HEK293T (cell line): ENCODE measurements at regions not wholly inside any gene's neighbourhood (a gene's known extent, or its start where the extent isn't known, plus 50 kb on each side); places are given as distances from the start of the nearest gene placed in this dataset.

Experiments used
- CTCF ChIA-PET: fragments of 350-600 bp; formaldehyde crosslinking; extraction: SDS; loops from one replicate; lab custom pipeline; 2021; ENCODE audit warnings: antibody characterized with exemption, inconsistent platforms; lab: Yijun Ruan, JAX
- POLR2A ChIA-PET: fragments of 350-600 bp; formaldehyde crosslinking; extraction: SDS; loops from one replicate; lab custom pipeline; 2020; ENCODE audit warnings: antibody characterized with exemption, inconsistent platforms; lab: Yijun Ruan, JAX
- DNase-seq: peaks from one replicate; pipeline ENCODE4 v3.0.0; 2012; ENCODE audit warnings: mixed read lengths; ENCODE audit errors: extremely low spot score
- ARNT ChIP-seq: fragments of 450-650 bp; IDR thresholded peaks from 2 replicates; pipeline ENCODE4 v1.6.1; 2017; ENCODE audit warnings: mild to moderate bottlenecking
- BHLHE40 ChIP-seq: fragments of 450-650 bp; IDR thresholded peaks from 2 replicates; pipeline ENCODE4 v1.6.1; 2016; ENCODE audit warnings: mild to moderate bottlenecking, moderate library complexity, borderline replicate concordance
- CTBP1 ChIP-seq: fragments of 450-650 bp; IDR thresholded peaks from 2 replicates; pipeline ENCODE4 v1.6.1; 2016; ENCODE audit warnings: borderline replicate concordance
- ELF4 ChIP-seq: fragments of 450-650 bp; IDR thresholded peaks from 2 replicates; pipeline ENCODE4 v1.6.1; 2017; ENCODE audit warnings: antibody characterized with exemption
- FOXA1 ChIP-seq: fragments of 450-650 bp; IDR thresholded peaks from 2 replicates; pipeline ENCODE4 v1.6.1; 2016; ENCODE audit warnings: mild to moderate bottlenecking
- FOXK2 ChIP-seq: fragments of 450-650 bp; IDR thresholded peaks from 2 replicates; pipeline ENCODE4 v1.6.1; 2016; ENCODE audit warnings: mild to moderate bottlenecking
- FOXM1 ChIP-seq: fragments of 450-650 bp; IDR thresholded peaks from 2 replicates; pipeline ENCODE4 v1.6.1; 2017; ENCODE audit warnings: mild to moderate bottlenecking, borderline replicate concordance
- HDGF ChIP-seq: fragments of 450-650 bp; IDR thresholded peaks from 2 replicates; pipeline ENCODE4 v1.6.1; 2017; ENCODE audit warnings: antibody characterized with exemption, borderline replicate concordance
- L3MBTL2 ChIP-seq: fragments of 450-650 bp; conservative IDR thresholded peaks from 2 replicates; pipeline ENCODE4 v1.6.1; 2016; ENCODE audit warnings: mild to moderate bottlenecking
- LEF1 ChIP-seq: fragments of 450-650 bp; IDR thresholded peaks from 2 replicates; pipeline ENCODE4 v1.6.1; 2017; ENCODE audit warnings: mild to moderate bottlenecking, borderline replicate concordance
- NFRKB ChIP-seq: fragments of 450-650 bp; IDR thresholded peaks from 2 replicates; pipeline ENCODE4 v1.6.1; 2016; ENCODE audit warnings: mild to moderate bottlenecking, moderate library complexity
- PKNOX1 ChIP-seq: fragments of 450-650 bp; IDR thresholded peaks from 2 replicates; pipeline ENCODE4 v1.6.1; 2016
- SP1 ChIP-seq: fragments of 450-650 bp; IDR thresholded peaks from 2 replicates; pipeline ENCODE4 v1.6.1; 2017
- SUZ12 ChIP-seq: fragments of 450-650 bp; IDR thresholded peaks from 2 replicates; pipeline ENCODE4 v1.6.1; 2016; ENCODE audit warnings: mild to moderate bottlenecking
- TARDBP ChIP-seq: fragments of 450-650 bp; IDR thresholded peaks from 2 replicates; pipeline ENCODE4 v1.6.1; 2016
- ZNF384 ChIP-seq: fragments of 450-650 bp; IDR thresholded peaks from 2 replicates; pipeline ENCODE4 v1.6.1; 2016

GRCh38 chr6:90925726-90926125 lies 338.9 kb upstream of the MAP3K7 start:
- ChIA-PET CTCF (interaction anchor here (1.1 kb wide), 1 partner anchor 9 kb away, joined by 3 read pairs; no protein-coding TSS in a partner anchor), POLR2A (no interaction called here)
- TF ChIP-seq SP1 = no peak
- no peak for TF ChIP-seq SUZ12
- no peak for TF ChIP-seq HDGF
- DNase-seq = no peak

- POLR2A ChIA-PET = no interaction called here
- TF ChIP-seq PKNOX1 (no peak), FOXK2 (no peak), BHLHE40 (no peak), ELF4 (no peak), FOXM1 (no peak), FOXA1 (no peak), ZNF384 (no peak), CTBP1 (no peak), L3MBTL2 (no peak), SUZ12 (no peak), NFRKB (no peak)
- DNase-seq = no peak
- CTCF ChIA-PET = no interaction called here
Observed at GRCh38 chr6:90922325-90922724, 335.5 kb upstream of the MAP3K7 start.

DNA sequence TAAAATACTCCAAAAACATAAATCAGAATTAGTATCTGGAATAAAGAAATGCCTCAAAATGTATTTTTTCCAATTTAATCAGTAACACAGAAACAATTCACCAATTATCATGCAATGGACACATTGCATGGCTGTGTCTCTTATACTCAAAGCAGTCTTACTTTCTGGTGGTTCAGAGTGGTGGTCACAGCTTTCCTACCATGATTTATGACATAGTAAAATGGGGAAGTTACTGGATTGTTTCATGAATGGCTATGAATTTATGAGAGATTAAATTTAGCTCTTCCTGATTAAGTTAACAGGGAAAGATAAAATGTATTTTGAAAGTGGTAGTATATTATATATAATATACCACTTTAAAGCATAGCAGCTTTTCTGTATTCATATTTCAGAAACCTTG lies 331.5 kb upstream of the MAP3K7 start:
- POLR2A ChIA-PET = no interaction called here
- CTCF ChIA-PET = no interaction called here
- TF ChIP-seq PKNOX1 (no peak), SUZ12 (no peak), TARDBP (no peak), ARNT (no peak), FOXA1 (no peak), L3MBTL2 (no peak)
- DNase-seq = no peak

DNA sequence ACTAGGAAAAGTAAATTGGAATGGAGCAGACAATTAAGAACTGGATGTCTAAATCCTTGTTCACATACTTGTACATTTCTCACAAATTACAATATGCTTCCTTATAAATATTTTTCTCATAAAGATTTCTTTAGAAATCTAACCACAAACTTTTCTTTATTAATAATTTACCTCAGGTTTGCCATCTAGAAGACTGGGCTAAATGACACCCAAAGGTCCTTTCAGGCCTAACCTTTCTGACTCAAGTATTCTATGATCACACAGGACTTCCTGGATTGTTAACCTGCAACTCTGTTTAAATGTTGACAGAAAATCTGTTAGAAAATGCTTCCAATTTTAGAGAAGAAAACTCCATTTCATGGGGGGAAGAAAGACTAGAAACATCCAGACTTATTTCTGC lies 330.5 kb upstream of the MAP3K7 start:
- no peak for TF ChIP-seq ELF4
- TF ChIP-seq ZNF384 = no peak
- TF ChIP-seq BHLHE40 = no peak
- TF ChIP-seq ARNT = no peak
- TF ChIP-seq SP1 = no peak
- no peak for TF ChIP-seq CTBP1
- TF ChIP-seq PKNOX1 = no peak
- TF ChIP-seq L3MBTL2 = no peak
- TF ChIP-seq FOXM1 = no peak
- TF ChIP-seq SUZ12 = no peak
- TF ChIP-seq HDGF = no peak
- TF ChIP-seq NFRKB = no peak
- no peak for TF ChIP-seq FOXA1
- no peak for TF ChIP-seq LEF1
- TF ChIP-seq FOXK2 = no peak
- TF ChIP-seq TARDBP = no peak
- ChIA-PET POLR2A (no interaction called here), CTCF (no interaction called here)
- no peak for DNase-seq

DNA sequence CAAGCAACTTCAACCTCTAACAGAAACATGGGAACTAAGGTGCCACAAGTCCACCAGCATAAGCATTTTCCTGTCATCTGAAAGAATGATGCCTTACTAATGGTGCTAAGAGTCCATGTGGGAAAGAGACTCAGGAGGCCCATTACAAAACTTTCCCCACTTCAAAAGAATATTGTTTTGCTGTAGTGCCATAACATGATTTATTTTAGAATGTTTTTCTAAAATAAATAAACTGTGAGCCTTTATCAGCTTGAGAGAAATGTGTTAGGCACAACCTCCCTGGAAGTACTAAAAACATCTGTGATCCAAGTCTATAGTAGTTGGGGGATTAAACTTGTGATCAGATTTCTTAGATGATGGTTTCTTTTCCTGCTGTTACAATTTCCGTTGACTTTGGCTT lies 330.1 kb upstream of the MAP3K7 start:
- ChIA-PET POLR2A (no interaction called here), CTCF (no interaction called here)

DNA sequence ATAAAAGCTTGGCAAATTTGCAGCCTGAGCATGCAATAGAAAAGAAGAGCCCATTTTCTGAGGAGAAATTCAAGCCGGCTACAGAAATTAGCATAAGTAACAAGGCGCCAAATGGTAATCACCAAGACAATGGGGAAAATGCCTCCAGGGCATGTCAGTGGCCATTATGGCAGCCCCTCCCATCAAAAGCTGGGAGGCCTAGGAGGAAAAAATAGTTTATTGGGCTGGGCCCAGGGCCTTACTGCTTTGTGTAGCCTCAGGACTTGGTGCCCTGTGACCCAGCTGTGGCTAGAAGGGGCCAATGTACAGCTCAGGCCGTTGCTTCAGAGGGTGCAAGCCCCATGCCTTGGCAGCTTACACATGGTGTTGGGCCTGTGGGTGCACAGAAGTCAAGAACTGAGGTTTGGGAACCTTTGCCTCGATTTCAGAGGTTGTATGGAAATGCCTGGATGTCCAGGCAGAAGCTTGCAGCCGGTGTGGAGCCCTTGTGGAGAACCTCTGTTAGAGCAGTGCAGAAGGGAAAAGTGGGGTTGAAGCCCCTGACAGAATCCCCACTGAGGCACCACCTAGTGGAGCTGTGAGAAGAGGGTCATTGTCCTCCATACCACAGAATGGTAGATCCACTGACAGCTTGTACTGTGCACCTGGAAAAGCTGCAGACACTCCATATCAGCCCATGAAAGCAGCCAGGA lies 328.5 kb upstream of the MAP3K7 start:
- TF ChIP-seq FOXA1 (no peak), NFRKB (no peak), CTBP1 (no peak), PKNOX1 (no peak), ARNT (no peak), ELF4 (no peak), L3MBTL2 (no peak), ZNF384 (no peak), HDGF (no peak), LEF1 (no peak)
- CTCF ChIA-PET = no interaction called here
- POLR2A ChIA-PET = no interaction called here
- no peak for DNase-seq

More for the DNA sequence above, 330.1 kb upstream of the MAP3K7 start:
- no peak for DNase-seq
- no peak for TF ChIP-seq FOXM1
- TF ChIP-seq ZNF384 = no peak
- no peak for TF ChIP-seq CTBP1
- TF ChIP-seq FOXK2 = no peak
- TF ChIP-seq BHLHE40 = no peak
- TF ChIP-seq SP1 = no peak
- no peak for TF ChIP-seq L3MBTL2
- no peak for TF ChIP-seq FOXA1
- no peak for TF ChIP-seq TARDBP
- TF ChIP-seq PKNOX1 = no peak
- TF ChIP-seq HDGF = no peak
- TF ChIP-seq ELF4 = no peak
- TF ChIP-seq SUZ12 = no peak
